ENCODE measurements at regions not wholly inside any gene's neighbourhood (a gene's known extent, or its start where the extent isn't known, plus 50 kb on each side); places are given as distances from the start of the nearest gene placed in this dataset.
"Not testable (repeated sequence)": the region's sequence is repeated elsewhere in the genome, so short reads cannot be mapped to it uniquely, and the experiment has no call there.

- peaks cover 16% of the 10 kb centered on the region for H3K9me3 Mint-ChIP-seq
- H3K36me3 Mint-ChIP-seq, result peaks cover 2% of the 10 kb centered on the region
- Histone ChIP-seq H4K20me1 (ENCODE audit: low read depth) (no peaks in the 10 kb centered on the region), H3K36me3 (no peaks in the 10 kb centered on the region), H3K27me3 (no peaks in the 10 kb centered on the region), H3K9me3 (ENCODE audit: low read depth) (no peaks in the 10 kb centered on the region), H2AFZ (replicated peaks) (no peak overlapping the region), H3K27ac (no peak overlapping the region), H3K4me1 (no peaks in the 10 kb centered on the region), H3K79me2 (ENCODE audit: low read depth) (no peaks in the 10 kb centered on the region), H3K4me3 (no peak overlapping the region), H3F3A (ENCODE audit: low read depth) (no peaks in the 10 kb centered on the region), H3K4me2 (no peak overlapping the region), H3K9ac (no peak overlapping the region)
- TF ChIP-seq EZH2phosphoT487 (IDR thresholded peaks at IDR 0.05), result no peak
- no peak for TF ChIP-seq CTCF (IDR thresholded peaks at IDR 0.05)
- no peak for TF ChIP-seq EZH2 (IDR thresholded peaks at IDR 0.05)
- peaks cover 4% of the 10 kb centered on the region for H3K27me3 Mint-ChIP-seq (ENCODE audit: insufficient read depth, low read depth)
- no peak overlapping the region for H3K27ac Mint-ChIP-seq
- no peak overlapping the region for H3K4me3 Mint-ChIP-seq
- no peaks in the 10 kb centered on the region for H3K4me1 Mint-ChIP-seq
- DNase-seq (ENCODE audit: low spot score), result no peak
Measured at GRCh38 chr2:4782647-4783046, 909.5 kb upstream of the SOX11 start.

GRCh38 chr2:4791488-4791887 is 900.7 kb upstream of the SOX11 start:
- peaks cover 16% of the 10 kb centered on the region for H3K9me3 Mint-ChIP-seq
- TF ChIP-seq CTCF (IDR thresholded peaks at IDR 0.05), result no peak
- TF ChIP-seq EZH2phosphoT487 (IDR thresholded peaks at IDR 0.05), result no peak
- Histone ChIP-seq H3K4me2 (no peak overlapping the region), H3F3A (ENCODE audit: low read depth) (no peaks in the 10 kb centered on the region), H4K20me1 (ENCODE audit: low read depth) (no peaks in the 10 kb centered on the region), H3K4me3 (no peak overlapping the region), H3K36me3 (no peaks in the 10 kb centered on the region), H2AFZ (replicated peaks) (no peak overlapping the region), H3K27me3 (no peaks in the 10 kb centered on the region), H3K79me2 (ENCODE audit: low read depth) (no peaks in the 10 kb centered on the region), H3K9me3 (ENCODE audit: low read depth) (no peaks in the 10 kb centered on the region), H3K4me1 (no peaks in the 10 kb centered on the region), H3K9ac (no peak overlapping the region), H3K27ac (no peak overlapping the region)
- H3K27ac Mint-ChIP-seq, result no peak overlapping the region
- H3K4me3 Mint-ChIP-seq, result no peak overlapping the region
- DNase-seq (ENCODE audit: low spot score), result no peak
- no peaks in the 10 kb centered on the region for H3K27me3 Mint-ChIP-seq (ENCODE audit: insufficient read depth, low read depth)
- peaks cover 5% of the 10 kb centered on the region for H3K36me3 Mint-ChIP-seq
- no peaks in the 10 kb centered on the region for H3K4me1 Mint-ChIP-seq

DNA sequence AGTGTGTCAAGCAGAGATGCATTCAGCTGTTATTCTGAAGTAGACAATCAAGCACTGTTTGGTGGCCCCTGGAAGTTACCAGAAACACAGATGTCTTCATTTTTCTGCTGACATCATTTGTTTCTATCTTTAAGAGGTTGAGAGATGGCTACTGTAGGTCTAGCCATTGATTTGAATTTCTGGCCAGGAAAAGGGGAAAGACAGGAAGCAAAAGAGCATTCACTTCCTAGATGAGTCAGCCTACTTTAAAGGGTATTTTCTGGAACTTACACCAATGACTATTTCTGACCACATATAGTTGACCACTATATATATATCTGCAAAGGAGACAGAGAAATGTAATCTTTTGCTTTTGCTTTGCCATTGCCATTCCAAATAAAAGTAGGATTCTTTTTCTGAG is 900.1 kb upstream of the SOX11 start:
- H3K27me3 Mint-ChIP-seq (ENCODE audit: insufficient read depth, low read depth), result no peaks in the 10 kb centered on the region
- Histone ChIP-seq H3K4me3 (no peak overlapping the region), H3K4me1 (no peaks in the 10 kb centered on the region), H3K9me3 (ENCODE audit: low read depth) (no peaks in the 10 kb centered on the region), H3K79me2 (ENCODE audit: low read depth) (no peaks in the 10 kb centered on the region), H4K20me1 (ENCODE audit: low read depth) (no peaks in the 10 kb centered on the region), H3F3A (ENCODE audit: low read depth) (no peaks in the 10 kb centered on the region), H3K4me2 (no peak overlapping the region), H3K36me3 (no peaks in the 10 kb centered on the region), H2AFZ (replicated peaks) (no peak overlapping the region), H3K9ac (no peak overlapping the region), H3K27me3 (no peaks in the 10 kb centered on the region), H3K27ac (no peak overlapping the region)
- no peak overlapping the region for H3K4me3 Mint-ChIP-seq
- H3K27ac Mint-ChIP-seq, result no peak overlapping the region
- DNase-seq (ENCODE audit: low spot score), result no peak
- no peaks in the 10 kb centered on the region for H3K4me1 Mint-ChIP-seq
- TF ChIP-seq EZH2 (IDR thresholded peaks at IDR 0.05) (no peak), CTCF (IDR thresholded peaks at IDR 0.05) (no peak), EZH2phosphoT487 (IDR thresholded peaks at IDR 0.05) (no peak)
- H3K9me3 Mint-ChIP-seq, result peaks cover 12% of the 10 kb centered on the region
- peaks cover 5% of the 10 kb centered on the region for H3K36me3 Mint-ChIP-seq

DNA sequence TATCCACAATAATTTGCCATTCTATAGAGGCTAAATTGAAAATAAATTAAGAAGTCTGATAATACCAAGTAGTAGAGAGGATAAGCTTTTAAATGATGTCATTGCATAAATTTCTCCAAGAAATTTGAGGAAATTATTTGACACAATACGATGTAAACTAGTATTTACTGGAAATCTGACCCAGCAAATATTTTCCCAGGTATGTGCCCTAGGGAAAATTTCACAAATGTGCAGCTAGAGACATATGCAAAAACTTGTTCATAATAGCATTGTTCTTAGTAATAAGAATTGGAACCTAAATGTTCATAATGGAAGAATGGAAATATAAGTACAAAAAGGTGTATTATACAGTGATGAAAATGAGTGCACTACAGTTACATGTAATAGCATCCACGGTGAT is 888.8 kb upstream of the SOX11 start:
- DNase-seq (ENCODE audit: low spot score), result no peak
- Histone ChIP-seq H3F3A (ENCODE audit: low read depth) (no peaks in the 10 kb centered on the region), H3K27ac (no peak overlapping the region), H3K27me3 (no peaks in the 10 kb centered on the region), H3K9me3 (ENCODE audit: low read depth) (no peaks in the 10 kb centered on the region), H3K4me2 (no peak overlapping the region), H3K79me2 (ENCODE audit: low read depth) (no peaks in the 10 kb centered on the region), H3K36me3 (peaks cover 3% of the 10 kb centered on the region), H3K4me3 (no peak overlapping the region), H2AFZ (replicated peaks) (no peak overlapping the region), H4K20me1 (ENCODE audit: low read depth) (no peaks in the 10 kb centered on the region), H3K4me1 (no peaks in the 10 kb centered on the region), H3K9ac (no peak overlapping the region)
- Mint-ChIP-seq H3K27ac (no peak overlapping the region), H3K4me1 (no peaks in the 10 kb centered on the region), H3K9me3 (no peaks in the 10 kb centered on the region), H3K27me3 (ENCODE audit: insufficient read depth, low read depth) (peaks cover 2% of the 10 kb centered on the region), H3K4me3 (no peak overlapping the region), H3K36me3 (no peaks in the 10 kb centered on the region)
- TF ChIP-seq CTCF (IDR thresholded peaks at IDR 0.05) (no peak), EZH2 (IDR thresholded peaks at IDR 0.05) (no peak), EZH2phosphoT487 (IDR thresholded peaks at IDR 0.05) (no peak)

- DNase-seq (ENCODE audit: low spot score); H3K79me2 ChIP-seq (ENCODE audit: low read depth); H3K4me3 Mint-ChIP-seq; H3K36me3 ChIP-seq; H3K27ac Mint-ChIP-seq; H4K20me1 ChIP-seq (ENCODE audit: low read depth); H3K9me3 ChIP-seq (ENCODE audit: low read depth); H3K27ac ChIP-seq; H2AFZ ChIP-seq (replicated peaks); H3K27me3 ChIP-seq; H3K4me1 ChIP-seq; H3K4me2 ChIP-seq; H3K9ac ChIP-seq; H3K36me3 Mint-ChIP-seq; H3K4me1 Mint-ChIP-seq; H3K27me3 Mint-ChIP-seq (ENCODE audit: insufficient read depth, low read depth); H3K4me3 ChIP-seq; H3F3A ChIP-seq (ENCODE audit: low read depth): not testable (repeated sequence)
- H3K9me3 Mint-ChIP-seq, result peaks cover 30% of the 10 kb centered on the region
Measured at GRCh38 chr2:4814137-4814536, 878.0 kb upstream of the SOX11 start.

Measured in neural progenitor cell (in vitro differentiated cells).